ENCODE measurements at regions not wholly inside any gene's neighbourhood (a gene's known extent, or its start where the extent isn't known, plus 50 kb on each side); places are given as distances from the start of the nearest gene placed in this dataset.

DNA sequence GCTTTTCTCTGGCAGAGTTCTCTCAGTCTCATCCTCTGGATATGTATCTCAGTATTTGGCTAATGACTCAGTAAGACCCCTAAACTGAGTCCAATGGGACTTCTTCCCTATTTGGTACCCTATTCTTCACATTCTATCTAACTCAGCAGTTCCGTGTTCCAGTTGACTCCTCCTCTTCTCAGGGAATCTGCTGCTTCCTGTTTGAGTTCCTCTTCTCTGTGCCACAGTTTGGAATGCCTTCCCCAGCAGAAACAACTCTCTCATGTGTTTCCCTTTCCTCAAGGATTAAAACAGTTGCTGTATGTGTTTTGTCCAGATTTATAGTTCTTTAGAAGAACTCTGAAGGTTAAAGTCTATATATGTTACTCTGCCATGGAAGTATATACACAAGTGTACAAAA is 344.0 kb upstream of the RARB start:
- TF ChIP-seq, protein P1, sequence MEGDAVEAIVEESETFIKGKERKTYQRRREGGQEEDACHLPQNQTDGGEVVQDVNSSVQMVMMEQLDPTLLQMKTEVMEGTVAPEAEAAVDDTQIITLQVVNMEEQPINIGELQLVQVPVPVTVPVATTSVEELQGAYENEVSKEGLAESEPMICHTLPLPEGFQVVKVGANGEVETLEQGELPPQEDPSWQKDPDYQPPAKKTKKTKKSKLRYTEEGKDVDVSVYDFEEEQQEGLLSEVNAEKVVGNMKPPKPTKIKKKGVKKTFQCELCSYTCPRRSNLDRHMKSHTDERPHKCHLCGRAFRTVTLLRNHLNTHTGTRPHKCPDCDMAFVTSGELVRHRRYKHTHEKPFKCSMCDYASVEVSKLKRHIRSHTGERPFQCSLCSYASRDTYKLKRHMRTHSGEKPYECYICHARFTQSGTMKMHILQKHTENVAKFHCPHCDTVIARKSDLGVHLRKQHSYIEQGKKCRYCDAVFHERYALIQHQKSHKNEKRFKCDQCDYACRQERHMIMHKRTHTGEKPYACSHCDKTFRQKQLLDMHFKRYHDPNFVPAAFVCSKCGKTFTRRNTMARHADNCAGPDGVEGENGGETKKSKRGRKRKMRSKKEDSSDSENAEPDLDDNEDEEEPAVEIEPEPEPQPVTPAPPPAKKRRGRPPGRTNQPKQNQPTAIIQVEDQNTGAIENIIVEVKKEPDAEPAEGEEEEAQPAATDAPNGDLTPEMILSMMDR (IDR thresholded peaks at IDR 0.05): no peak
- no peak for TF ChIP-seq POLR2A (IDR thresholded peaks at IDR 0.05)
